ENCODE measurements at regions not wholly inside any gene's neighbourhood (a gene's known extent, or its start where the extent isn't known, plus 50 kb on each side); places are given as distances from the start of the nearest gene placed in this dataset.
"Not testable (repeated sequence)": the region's sequence is repeated elsewhere in the genome, so short reads cannot be mapped to it uniquely, and the experiment has no call there.

DNA sequence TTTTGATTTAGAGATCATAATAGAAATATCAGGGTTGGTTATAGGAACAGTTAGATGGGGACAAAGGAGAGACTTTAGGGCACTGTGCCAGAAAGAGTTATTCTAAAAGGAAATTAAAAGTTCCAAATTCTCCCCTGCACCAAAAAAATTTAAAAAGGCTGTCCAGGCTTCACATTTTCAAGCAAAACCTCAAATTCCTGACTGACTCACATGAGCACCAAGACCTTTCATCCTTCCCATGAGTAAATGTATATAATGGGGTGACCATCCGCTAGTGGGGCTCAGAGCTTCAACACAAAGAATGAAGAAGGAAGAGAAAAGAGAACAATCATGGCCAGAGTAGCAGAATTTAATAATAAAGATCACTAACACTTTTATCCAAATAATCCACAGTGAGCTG, 131.6 kb upstream of the MROH9 start:
- Histone ChIP-seq H3K27ac (no peak overlapping the region), H3K4me3 (ENCODE audit: low read depth, low read length) (no peak overlapping the region), H3K27me3 (replicated peaks) (no peaks in the 10 kb centered on the region), H3K36me3 (replicated peaks) (no peaks in the 10 kb centered on the region)
- in situ Hi-C loops (cut with HindIII; ENCODE audit: low pct_ligation_motif_present, low sequenced_read_pairs) = no loop called here
- no peak for DNase-seq
- TF ChIP-seq, protein P1, sequence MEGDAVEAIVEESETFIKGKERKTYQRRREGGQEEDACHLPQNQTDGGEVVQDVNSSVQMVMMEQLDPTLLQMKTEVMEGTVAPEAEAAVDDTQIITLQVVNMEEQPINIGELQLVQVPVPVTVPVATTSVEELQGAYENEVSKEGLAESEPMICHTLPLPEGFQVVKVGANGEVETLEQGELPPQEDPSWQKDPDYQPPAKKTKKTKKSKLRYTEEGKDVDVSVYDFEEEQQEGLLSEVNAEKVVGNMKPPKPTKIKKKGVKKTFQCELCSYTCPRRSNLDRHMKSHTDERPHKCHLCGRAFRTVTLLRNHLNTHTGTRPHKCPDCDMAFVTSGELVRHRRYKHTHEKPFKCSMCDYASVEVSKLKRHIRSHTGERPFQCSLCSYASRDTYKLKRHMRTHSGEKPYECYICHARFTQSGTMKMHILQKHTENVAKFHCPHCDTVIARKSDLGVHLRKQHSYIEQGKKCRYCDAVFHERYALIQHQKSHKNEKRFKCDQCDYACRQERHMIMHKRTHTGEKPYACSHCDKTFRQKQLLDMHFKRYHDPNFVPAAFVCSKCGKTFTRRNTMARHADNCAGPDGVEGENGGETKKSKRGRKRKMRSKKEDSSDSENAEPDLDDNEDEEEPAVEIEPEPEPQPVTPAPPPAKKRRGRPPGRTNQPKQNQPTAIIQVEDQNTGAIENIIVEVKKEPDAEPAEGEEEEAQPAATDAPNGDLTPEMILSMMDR (IDR thresholded peaks at IDR 0.05; ENCODE audit: low read depth, low read length, missing control alignments) = no peak

DNA sequence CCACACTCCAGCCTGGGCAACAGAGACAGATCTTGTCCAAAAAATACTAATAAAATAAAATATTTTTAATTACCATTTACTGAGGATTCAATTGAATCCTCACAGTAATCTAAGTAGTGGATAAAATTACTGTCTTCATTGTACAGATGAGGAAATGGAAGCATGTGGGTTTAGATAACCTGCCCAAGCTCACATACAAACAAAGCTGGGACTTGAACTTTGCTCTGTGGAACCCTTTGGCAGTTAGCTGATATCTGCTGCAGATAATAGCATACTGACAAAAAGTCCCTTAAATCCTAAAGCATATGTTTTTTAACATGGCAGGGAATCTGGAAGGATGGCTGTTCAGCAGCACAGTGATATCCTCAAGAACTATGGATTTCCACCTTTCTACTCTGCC, 130.9 kb upstream of the MROH9 start:
- H3K4me3 ChIP-seq (ENCODE audit: low read depth, low read length) = no peak overlapping the region
- DNase-seq = no peak
- H3K36me3 ChIP-seq (replicated peaks) = no peaks in the 10 kb centered on the region
- in situ Hi-C loops (cut with HindIII; ENCODE audit: low pct_ligation_motif_present, low sequenced_read_pairs) = no loop called here
- H3K27me3 ChIP-seq (replicated peaks) = no peaks in the 10 kb centered on the region
- no peak overlapping the region for H3K27ac ChIP-seq
- TF ChIP-seq, protein P1 (IDR thresholded peaks at IDR 0.05; ENCODE audit: low read depth, low read length, missing control alignments) = no peak

DNA sequence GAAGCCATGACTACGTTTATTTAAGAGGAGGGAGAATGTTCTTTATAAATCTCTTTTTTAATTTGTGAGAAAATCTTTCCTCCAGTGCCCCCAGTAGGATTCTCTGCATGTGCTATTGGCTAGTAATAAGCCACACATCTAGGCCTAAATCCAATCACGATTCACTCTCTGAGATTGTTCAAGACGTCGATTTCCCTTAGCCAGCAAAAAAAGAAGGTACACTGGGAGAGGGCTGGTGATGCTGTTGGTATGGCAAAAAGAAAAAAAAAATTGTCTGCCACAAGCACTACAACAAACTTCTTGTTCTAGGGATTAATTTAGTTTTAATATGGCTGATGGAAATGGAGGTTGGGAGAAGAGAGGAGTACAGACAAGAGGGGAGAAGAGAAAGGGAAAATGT, 130.5 kb upstream of the MROH9 start:
- in situ Hi-C loops (cut with HindIII; ENCODE audit: low pct_ligation_motif_present, low sequenced_read_pairs) = no loop called here
- DNase-seq = no peak
- H3K36me3 ChIP-seq (replicated peaks) = no peaks in the 10 kb centered on the region
- no peak overlapping the region for H3K27ac ChIP-seq
- no peaks in the 10 kb centered on the region for H3K27me3 ChIP-seq (replicated peaks)
- no peak overlapping the region for H3K4me3 ChIP-seq (ENCODE audit: low read depth, low read length)
- TF ChIP-seq, protein P1 (IDR thresholded peaks at IDR 0.05; ENCODE audit: low read depth, low read length, missing control alignments) = no peak

DNA sequence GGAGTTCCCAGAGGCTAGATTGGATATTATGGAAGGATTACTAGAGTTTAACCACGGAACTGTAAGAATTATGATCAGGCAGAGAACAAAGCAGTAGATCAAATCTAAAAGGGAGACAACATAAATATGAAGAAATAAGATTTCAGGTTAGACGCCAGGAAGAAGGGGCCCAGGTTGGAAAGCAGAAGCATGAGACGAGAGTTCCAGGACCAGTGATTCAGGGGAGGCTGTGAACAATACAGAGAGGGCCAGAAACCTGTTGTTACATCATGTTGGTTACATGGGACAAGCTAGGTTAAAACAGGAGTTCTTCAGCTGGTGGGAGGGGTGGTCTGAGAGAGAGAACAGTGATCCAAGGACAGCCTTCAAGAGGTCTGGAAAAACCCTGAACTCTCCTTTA, 128.4 kb upstream of the MROH9 start:
- Histone ChIP-seq H3K4me3 (ENCODE audit: low read depth, low read length) (no peak overlapping the region), H3K36me3 (replicated peaks) (no peaks in the 10 kb centered on the region), H3K27me3 (replicated peaks) (no peaks in the 10 kb centered on the region), H3K27ac (peak overlapping the region; percentile 51)
- TF ChIP-seq, protein P1 (IDR thresholded peaks at IDR 0.05; ENCODE audit: low read depth, low read length, missing control alignments) = no peak
- in situ Hi-C loops (cut with HindIII; ENCODE audit: low pct_ligation_motif_present, low sequenced_read_pairs) = no loop called here
- no peak for DNase-seq

DNA sequence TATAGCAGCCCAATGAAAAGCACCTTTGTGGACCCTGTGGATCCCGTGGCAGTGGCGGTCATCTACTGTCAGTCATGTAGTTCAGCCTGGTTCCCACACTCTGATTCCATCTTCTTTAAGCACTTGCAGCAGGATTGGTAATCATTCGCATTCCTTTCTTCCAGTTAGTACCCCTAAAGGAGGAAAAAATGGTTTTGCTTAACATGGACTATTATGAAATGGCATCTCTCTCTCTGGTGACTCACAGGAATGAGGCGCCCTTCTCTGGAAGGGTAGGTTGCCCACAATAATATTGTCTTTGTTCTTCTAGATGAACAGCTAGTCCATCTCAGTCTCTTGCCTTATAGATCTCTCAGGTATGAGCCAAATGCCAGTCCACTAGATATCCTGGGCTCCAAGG, 127.9 kb upstream of the MROH9 start:
- TF ChIP-seq, protein P1 (IDR thresholded peaks at IDR 0.05; ENCODE audit: low read depth, low read length, missing control alignments) = no peak
- Histone ChIP-seq H3K27me3 (replicated peaks) (no peaks in the 10 kb centered on the region), H3K4me3 (ENCODE audit: low read depth, low read length) (no peak overlapping the region), H3K27ac (peak overlapping the region; percentile 51), H3K36me3 (replicated peaks) (no peaks in the 10 kb centered on the region)
- peak; percentile 75 for DNase-seq
- in situ Hi-C loops (cut with HindIII; ENCODE audit: low pct_ligation_motif_present, low sequenced_read_pairs) = no loop called here

DNA sequence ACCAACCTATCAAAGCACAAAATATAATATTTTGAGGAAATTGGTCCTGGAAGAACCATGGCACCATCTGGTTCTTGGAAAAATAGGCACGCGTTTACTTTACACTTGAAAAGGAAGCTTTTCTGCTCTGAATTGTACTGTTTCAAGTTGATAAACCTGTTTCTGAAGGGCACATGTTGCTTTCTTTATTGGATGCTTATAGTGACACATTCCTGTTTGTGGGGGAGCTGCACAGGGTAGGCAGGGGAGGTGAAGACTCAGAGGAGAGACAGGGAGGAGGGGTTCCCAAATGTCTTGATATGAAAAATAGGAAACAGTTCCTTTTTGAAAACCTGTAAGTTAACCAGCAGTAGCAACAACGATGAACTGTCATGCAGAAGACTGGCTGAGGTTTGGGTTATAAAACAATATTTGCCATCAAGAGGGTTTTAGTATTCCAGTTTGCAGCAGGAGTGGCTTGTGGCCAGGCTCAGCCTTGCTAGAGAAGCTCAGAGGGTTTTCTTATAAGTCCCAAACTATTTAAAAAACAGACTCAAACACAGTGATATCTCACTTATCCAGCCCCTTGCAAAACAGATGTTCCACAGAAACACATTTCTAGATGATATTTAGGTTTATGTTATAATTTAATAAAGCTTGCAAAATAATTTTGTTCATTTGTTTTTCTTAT, 127.0 kb upstream of the MROH9 start:
- no peaks in the 10 kb centered on the region for H3K27me3 ChIP-seq (replicated peaks)
- TF ChIP-seq, protein P1 (IDR thresholded peaks at IDR 0.05; ENCODE audit: low read depth, low read length, missing control alignments) = no peak
- DNase-seq = no peak
- H3K27ac ChIP-seq = peak overlapping the region; percentile 39
- in situ Hi-C loops (cut with HindIII; ENCODE audit: low pct_ligation_motif_present, low sequenced_read_pairs) = no loop called here
- no peaks in the 10 kb centered on the region for H3K36me3 ChIP-seq (replicated peaks)
- no peak overlapping the region for H3K4me3 ChIP-seq (ENCODE audit: low read depth, low read length)

DNA sequence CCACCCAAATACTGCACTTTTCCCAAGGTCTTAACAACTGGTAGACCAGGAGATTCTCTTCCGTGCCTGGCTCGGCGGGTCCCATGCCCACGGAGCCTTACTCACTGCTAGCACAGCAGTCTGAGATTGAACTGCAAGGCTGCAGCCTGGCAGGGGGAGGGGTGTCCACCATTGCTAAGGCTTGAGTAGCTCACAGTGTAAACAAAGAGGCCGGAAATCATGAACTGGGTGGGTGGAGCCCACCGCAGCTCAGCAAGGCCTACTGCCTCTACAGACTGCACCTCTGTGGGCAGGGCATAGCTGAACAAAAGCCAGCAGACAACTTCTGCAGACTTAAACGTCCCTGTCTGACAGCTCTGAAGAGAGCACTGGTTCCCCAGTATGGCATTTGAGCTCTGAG, 124.3 kb upstream of the MROH9 start:
- H3K4me3 ChIP-seq (ENCODE audit: low read depth, low read length); H3K27me3 ChIP-seq (replicated peaks); in situ Hi-C loops (cut with HindIII; ENCODE audit: low pct_ligation_motif_present, low sequenced_read_pairs); H3K36me3 ChIP-seq (replicated peaks): not testable (repeated sequence)
- DNase-seq = peak; percentile 83
- peak overlapping the region; percentile 29 for H3K27ac ChIP-seq

All from brain microvascular endothelial cell (primary cell).